BLaER1 (cell line): ENCODE measurements at regions not wholly inside any gene's neighbourhood (a gene's known extent, or its start where the extent isn't known, plus 50 kb on each side); places are given as distances from the start of the nearest gene placed in this dataset.
"Not testable (repeated sequence)": the region's sequence is repeated elsewhere in the genome, so short reads cannot be mapped to it uniquely, and the experiment has no call there.

ENCODE experiments used
- H3K27ac ChIP-seq: shearing (Covaris generic); formaldehyde crosslinking; 2 replicates; pipeline ENCODE4 v1.8.1; 2022
- H3K27me3 ChIP-seq: shearing (Covaris generic); formaldehyde crosslinking; 2 replicates; pipeline ENCODE4 v1.8.1; 2022
- H3K36me3 ChIP-seq: shearing (Covaris generic); formaldehyde crosslinking; 2 replicates; pipeline ENCODE4 v1.8.1; 2022
- H3K4me1 ChIP-seq: shearing (Covaris generic); formaldehyde crosslinking; 2 replicates; pipeline ENCODE4 v1.8.1; 2022
- H3K4me2 ChIP-seq: shearing (Covaris generic); formaldehyde crosslinking; 2 replicates; pipeline ENCODE4 v1.8.1; 2022
- H3K4me3 ChIP-seq: shearing (Covaris generic); formaldehyde crosslinking; 2 replicates; pipeline ENCODE4 v1.8.1; 2022
- H3K9ac ChIP-seq: shearing (Covaris generic); formaldehyde crosslinking; 2 replicates; pipeline ENCODE4 v1.8.1; 2022
- H3K9me3 ChIP-seq: shearing (Covaris generic); formaldehyde crosslinking; 2 replicates; pipeline ENCODE4 v1.8.1; 2022
- H4K20me1 ChIP-seq: shearing (Covaris generic); formaldehyde crosslinking; 2 replicates; pipeline ENCODE4 v1.8.1; 2022
- Cebpa-rat ChIP-seq: shearing (Covaris generic); IDR thresholded peaks from 2 replicates; pipeline ENCODE4 v1.8.1; 2022

DNA sequence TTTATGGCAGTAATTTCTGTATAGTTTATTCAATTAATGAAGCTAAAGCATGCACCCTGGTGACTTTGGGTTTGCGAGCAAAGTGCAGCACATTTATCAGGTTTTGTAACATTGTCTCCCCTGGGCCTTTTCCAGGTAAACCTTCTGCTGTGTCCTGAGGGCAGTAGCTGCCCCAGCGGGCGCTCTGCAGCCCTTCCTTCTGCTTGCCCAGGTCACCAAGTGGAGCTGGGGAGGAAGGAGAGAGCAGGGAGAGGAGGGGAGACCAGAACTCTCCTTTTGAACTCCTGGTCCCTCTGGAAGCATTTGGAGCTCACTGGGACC lies 145.6 kb downstream of the DLL1 start:
- Histone ChIP-seq H3K4me2 (no peak overlapping the region), H3K27me3 (no peaks in the 10 kb centered on the region), H4K20me1 (no peaks in the 10 kb centered on the region), H3K9me3 (peaks cover 43% of the 10 kb centered on the region), H3K27ac (no peak overlapping the region), H3K4me3 (no peak overlapping the region), H3K9ac (no peak overlapping the region), H3K36me3 (peaks cover 17% of the 10 kb centered on the region), H3K4me1 (peaks cover 42% of the 10 kb centered on the region)
- no peak for TF ChIP-seq Cebpa-rat

- Histone ChIP-seq H3K4me2 (no peak overlapping the region), H3K27me3 (no peaks in the 10 kb centered on the region), H4K20me1 (no peaks in the 10 kb centered on the region), H3K9ac (no peak overlapping the region), H3K4me1 (peaks cover 36% of the 10 kb centered on the region), H3K27ac (no peak overlapping the region), H3K36me3 (peaks cover 22% of the 10 kb centered on the region), H3K9me3 (peaks cover 48% of the 10 kb centered on the region), H3K4me3 (no peak overlapping the region)
- no peak for TF ChIP-seq Cebpa-rat
Observed at GRCh38 chr6:170144571-170145271, 146.2 kb downstream of the DLL1 start.

DNA sequence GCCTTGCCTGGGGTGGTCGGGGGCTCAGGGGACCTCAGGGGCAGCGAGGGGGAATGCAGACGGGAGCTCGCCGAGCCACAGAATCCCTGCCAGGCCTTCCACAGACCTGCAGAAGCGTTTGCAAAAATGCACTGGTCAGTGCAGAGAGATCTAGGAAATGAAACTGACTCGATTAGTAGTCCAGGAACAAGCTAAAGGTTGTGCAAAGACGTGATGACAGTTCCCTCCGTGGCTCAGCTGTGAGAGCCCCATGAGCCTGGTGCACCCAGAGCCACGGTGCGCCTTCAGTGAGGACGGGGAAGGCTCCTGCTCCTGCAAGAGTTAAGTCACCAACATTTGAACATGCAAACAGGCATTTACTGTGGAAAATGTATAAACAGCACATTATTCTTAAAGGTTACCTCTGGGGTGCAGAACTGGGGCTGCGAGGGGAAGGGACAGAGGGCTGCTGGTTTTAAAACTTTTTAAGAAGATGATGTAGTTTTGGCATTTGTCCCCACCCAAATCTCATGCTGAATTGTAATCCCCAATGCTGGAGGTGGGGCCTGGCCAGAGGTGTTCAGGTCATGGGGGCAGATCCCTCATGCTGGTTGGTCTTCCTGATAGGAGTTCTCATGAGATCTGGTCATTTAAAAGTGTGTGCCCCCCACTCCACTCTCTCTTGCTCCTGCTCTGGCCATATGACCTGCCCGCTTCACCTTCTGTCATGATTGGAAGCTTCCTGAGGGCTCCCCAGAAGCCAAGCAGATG lies 147.3 kb downstream of the DLL1 start:
- peaks cover 25% of the 10 kb centered on the region for H3K4me1 ChIP-seq
- TF ChIP-seq Cebpa-rat, result no peak
- H3K27me3 ChIP-seq, result no peaks in the 10 kb centered on the region
- H3K4me2 ChIP-seq, result no peak overlapping the region
- peaks cover 60% of the 10 kb centered on the region for H3K9me3 ChIP-seq
- H4K20me1 ChIP-seq, result no peaks in the 10 kb centered on the region
- H3K27ac ChIP-seq, result no peak overlapping the region
- no peak overlapping the region for H3K4me3 ChIP-seq
- H3K9ac ChIP-seq, result no peak overlapping the region
- H3K36me3 ChIP-seq, result peaks cover 34% of the 10 kb centered on the region

DNA sequence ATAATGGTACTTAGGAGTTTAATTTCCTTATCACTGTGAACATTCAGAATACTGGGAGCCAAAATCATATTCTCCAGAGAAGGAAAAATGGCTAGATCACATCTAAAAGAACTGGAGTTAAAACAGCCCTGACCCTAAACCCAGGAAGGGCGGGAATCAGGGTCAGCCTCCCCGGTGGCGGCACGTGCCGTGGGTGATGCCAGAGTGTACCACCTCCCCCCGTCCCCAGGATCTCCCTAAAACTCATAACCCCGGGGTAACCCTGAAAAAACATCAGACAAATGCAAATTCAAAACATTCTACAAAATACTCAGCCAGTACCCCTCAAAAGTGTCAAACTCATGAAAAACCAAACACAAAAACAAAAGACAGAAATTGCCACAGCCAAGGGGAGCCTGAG lies 148.3 kb downstream of the DLL1 start:
- H3K9me3 ChIP-seq, result peaks cover 67% of the 10 kb centered on the region

GRCh38 chr6:170141061-170141460 lies 149.8 kb downstream of the DLL1 start:
- H3K4me2 ChIP-seq, H3K27me3 ChIP-seq, H3K9ac ChIP-seq, H3K27ac ChIP-seq, H3K4me3 ChIP-seq, H4K20me1 ChIP-seq: not testable (repeated sequence)
- Histone ChIP-seq H3K36me3 (peaks cover 38% of the 10 kb centered on the region), H3K4me1 (peaks cover 25% of the 10 kb centered on the region), H3K9me3 (peaks cover 74% of the 10 kb centered on the region)

More for the DNA sequence above, 148.3 kb downstream of the DLL1 start:
- Histone ChIP-seq H3K4me2 (no peak overlapping the region), H3K9ac (no peak overlapping the region), H3K27me3 (no peaks in the 10 kb centered on the region), H3K36me3 (peaks cover 38% of the 10 kb centered on the region), H3K4me1 (peaks cover 25% of the 10 kb centered on the region), H4K20me1 (no peaks in the 10 kb centered on the region), H3K4me3 (no peak overlapping the region), H3K27ac (no peak overlapping the region)
- no peak for TF ChIP-seq Cebpa-rat

- H3K4me1 ChIP-seq, result peaks cover 34% of the 10 kb centered on the region
Observed at GRCh38 chr6:170140129-170140528, 150.7 kb downstream of the DLL1 start.

DNA sequence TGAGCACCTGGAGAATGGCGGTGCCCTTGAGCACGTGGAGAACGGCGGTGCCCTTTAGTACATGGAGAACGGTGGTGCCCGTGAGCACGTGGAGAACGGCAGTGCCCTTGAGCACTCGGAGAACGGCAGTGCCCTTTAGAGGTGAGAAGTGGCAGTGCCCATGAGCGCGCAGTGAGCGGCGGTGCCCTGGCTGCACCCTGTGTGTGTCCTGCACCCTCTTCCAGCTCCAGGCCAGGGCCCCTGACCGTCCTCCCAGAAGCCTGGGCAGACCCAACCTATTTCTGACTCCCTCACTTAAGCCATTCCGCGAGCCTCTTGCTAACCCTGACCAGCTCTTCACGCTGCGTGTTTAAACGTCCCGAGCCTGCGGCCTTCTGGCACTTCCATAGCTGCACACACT lies 151.3 kb downstream of the DLL1 start:
- no peak overlapping the region for H3K9ac ChIP-seq
- TF ChIP-seq Cebpa-rat, result no peak
- H3K27me3 ChIP-seq, result no peaks in the 10 kb centered on the region
- H3K4me3 ChIP-seq, result no peak overlapping the region
- H3K4me1 ChIP-seq, result peaks cover 40% of the 10 kb centered on the region
- peaks cover 38% of the 10 kb centered on the region for H3K36me3 ChIP-seq
- no peaks in the 10 kb centered on the region for H4K20me1 ChIP-seq
- H3K4me2 ChIP-seq, result no peak overlapping the region
- H3K27ac ChIP-seq, result no peak overlapping the region
- H3K9me3 ChIP-seq, result peaks cover 73% of the 10 kb centered on the region

More at GRCh38 chr6:170140129-170140528, 150.7 kb downstream of the DLL1 start:
- no peak overlapping the region for H3K4me2 ChIP-seq
- TF ChIP-seq Cebpa-rat, result no peak
- no peaks in the 10 kb centered on the region for H3K27me3 ChIP-seq
- H3K9ac ChIP-seq, result no peak overlapping the region
- no peaks in the 10 kb centered on the region for H4K20me1 ChIP-seq
- no peak overlapping the region for H3K27ac ChIP-seq
- H3K36me3 ChIP-seq, result peaks cover 38% of the 10 kb centered on the region
- H3K9me3 ChIP-seq, result peaks cover 74% of the 10 kb centered on the region
- H3K4me3 ChIP-seq, result no peak overlapping the region

GRCh38 chr6:170139046-170139445 lies 151.8 kb downstream of the DLL1 start:
- H3K27ac ChIP-seq, H3K9ac ChIP-seq, H4K20me1 ChIP-seq, H3K27me3 ChIP-seq, H3K4me2 ChIP-seq, H3K4me3 ChIP-seq: not testable (repeated sequence)
- H3K9me3 ChIP-seq, result peaks cover 68% of the 10 kb centered on the region
- peaks cover 38% of the 10 kb centered on the region for H3K36me3 ChIP-seq
- peaks cover 45% of the 10 kb centered on the region for H3K4me1 ChIP-seq

GRCh38 chr6:170137911-170138910 lies 152.7 kb downstream of the DLL1 start:
- H3K9me3 ChIP-seq, result peaks cover 60% of the 10 kb centered on the region
- peak overlapping the region; percentile 92 for H3K27ac ChIP-seq
- no peaks in the 10 kb centered on the region for H3K27me3 ChIP-seq
- peak overlapping the region; percentile 61 for H3K4me3 ChIP-seq
- TF ChIP-seq Cebpa-rat, result no peak
- H3K4me1 ChIP-seq, result peaks cover 51% of the 10 kb centered on the region
- H3K4me2 ChIP-seq, result peak overlapping the region; percentile 79
- H4K20me1 ChIP-seq, result no peaks in the 10 kb centered on the region
- H3K36me3 ChIP-seq, result peaks cover 38% of the 10 kb centered on the region
- peak overlapping the region; percentile 81 for H3K9ac ChIP-seq
